ENCODE measurements at regions not wholly inside any gene's neighbourhood (a gene's known extent, or its start where the extent isn't known, plus 50 kb on each side); places are given as distances from the start of the nearest gene placed in this dataset.

- TF ChIP-seq CTCF (IDR thresholded peaks at IDR 0.05) (no peak), POLR2A (IDR thresholded peaks at IDR 0.05) (no peak)
These were observed 430.4 kb downstream of the TBC1D32 start for GRCh38 chr6:120903836-120904235.

Data from uterus (tissue), 2 donors.